HepG2 (cell line): ENCODE measurements at regions not wholly inside any gene's neighbourhood (a gene's known extent, or its start where the extent isn't known, plus 50 kb on each side); places are given as distances from the start of the nearest gene placed in this dataset.

Source experiments
- ATAC-seq: fragments of 200-7000 bp; cut with Tn5 transposase; 3 replicates; pipeline ENCODE4 v1.9.1; 2020; ENCODE audit warnings: mild to moderate bottlenecking, moderate library complexity
- BruUV-seq: library from RNA; stranded (reverse); fragments of 400-500 nt; replicated peaks from 2 replicates; lab custom pipeline; 2021; lab: Mats Ljungman, UMichigan
- CTCF ChIA-PET: fragments of 300-600 bp; formaldehyde crosslinking; extraction: SDS; loops from one replicate; lab custom pipeline; 2021; ENCODE audit warnings: low total read pairs, inconsistent platforms, low intra/inter-chr PET ratio; lab: Yijun Ruan, JAX
- POLR2A ChIA-PET: fragments of 350-600 bp; sonication (Branson Sonifier 250); formaldehyde crosslinking; loops from one replicate; lab custom pipeline; 2020; ENCODE audit warnings: antibody characterized with exemption, inconsistent platforms; lab: Yijun Ruan, JAX
- DNase-seq: peaks from one replicate; pipeline ENCODE4 v3.0.0-alpha.2; 2015; ENCODE audit warnings: low spot score
- FAIRE-seq: peaks from 3 replicates; lab custom pipeline; 2011; peaks lifted over from hg19 to GRCh38; lab: Jason Lieb, UNC
- H2AFZ ChIP-seq: one replicate; pipeline ENCODE4 v1.6.1; 2011; ENCODE audit warnings: low read length, inconsistent platforms
- H3K27ac ChIP-seq: fragments of 300-600 bp; 3 replicates; pipeline ENCODE4 v1.8.0; 2011; ENCODE audit warnings: mixed run types, mild to moderate bottlenecking, mixed read lengths, low read length, inconsistent platforms; ENCODE audit not compliant: insufficient read depth; ENCODE audit errors: extremely low read length
- H3K27me3 ChIP-seq, 2 experiments: fragments of 200-600 bp in 1 of 2; 2 replicates in 1 of 2; 3 replicates in 1 of 2; pipeline versions ENCODE4 v1.6.0 to v1.8.0; 2011; ENCODE audit warnings: low read length in 2 of 2, mild to moderate bottlenecking in 2 of 2, moderate library complexity in 2 of 2, inconsistent platforms in 1 of 2; ENCODE audit not compliant: insufficient read depth in 2 of 2, control insufficient read depth in 1 of 2
- H3K36me3 ChIP-seq, 2 experiments: fragments of 200-600 bp in 1 of 2; replicated peaks in 1 of 2; 2 replicates in 1 of 2; 3 replicates in 1 of 2; pipeline versions ENCODE4 v1.5.1 to v1.8.0; 2011; ENCODE audit warnings: low read length in 2 of 2, inconsistent platforms in 1 of 2; ENCODE audit not compliant: insufficient read depth in 2 of 2, control insufficient read depth in 1 of 2
- H3K4me1 ChIP-seq: 2 replicates; pipeline ENCODE4 v1.5.1; 2012; ENCODE audit warnings: low read length, inconsistent platforms; ENCODE audit not compliant: insufficient read depth
- H3K4me2 ChIP-seq: 2 replicates; pipeline ENCODE4 v1.6.0; 2011; ENCODE audit warnings: low read depth, low read length, inconsistent platforms
- H3K4me3 ChIP-seq, 3 experiments: fragments of 200-600 bp in 1 of 3; sonication (generic), shearing (Covaris generic) in 1 of 3; replicated peaks in 1 of 3; 2 replicates each; pipeline ENCODE4 v1.5.1; 2011 to 2016; ENCODE audit warnings: low read length in 3 of 3, inconsistent platforms in 2 of 3, low read depth in 2 of 3, mild to moderate bottlenecking in 2 of 3, control low read depth in 1 of 3, mixed read lengths in 1 of 3; ENCODE audit not compliant: insufficient read depth in 1 of 3
- H3K79me2 ChIP-seq: one replicate; pipeline ENCODE4 v1.6.1; 2011; ENCODE audit warnings: low read length, inconsistent platforms; ENCODE audit not compliant: insufficient read depth
- H3K9ac ChIP-seq: 2 replicates; pipeline ENCODE4 v1.6.0; 2011; ENCODE audit warnings: mild to moderate bottlenecking, low read depth, low read length, inconsistent platforms; ENCODE audit not compliant: insufficient read depth
- H3K9me3 ChIP-seq: 2 replicates; pipeline ENCODE4 v1.5.1; 2012; ENCODE audit warnings: mild to moderate bottlenecking, low read length
- H4K20me1 ChIP-seq: 2 replicates; pipeline ENCODE4 v1.6.0; 2011; ENCODE audit warnings: inconsistent platforms, mild to moderate bottlenecking, low read length, moderate library complexity; ENCODE audit not compliant: insufficient read depth
- ATF7 ChIP-seq, 2 experiments: fragments of 450-650 bp in 1 of 2; sonication (generic) in 1 of 2; formaldehyde crosslinking in 1 of 2; IDR thresholded peaks; 2 replicates each; pipeline versions ENCODE4 v1.4.0 to v1.6.1; 2016 to 2020; ENCODE audit warnings: antibody characterized with exemption in 1 of 2, mild to moderate bottlenecking in 1 of 2, missing genetic modification reagents in 1 of 2
- E2F1 ChIP-seq: sonication (generic); formaldehyde crosslinking; IDR thresholded peaks from 2 replicates; pipeline ENCODE4 v1.5.0; 2020; ENCODE audit warnings: missing genetic modification reagents
- FOSL1 ChIP-seq: sonication (generic); formaldehyde crosslinking; IDR thresholded peaks from 2 replicates; pipeline ENCODE4 v1.9.0; 2021; ENCODE audit warnings: missing genetic modification reagents, borderline replicate concordance
- FOSL2 ChIP-seq: sonication (generic); formaldehyde crosslinking; IDR thresholded peaks from 2 replicates; pipeline ENCODE4 v1.4.0; 2020; ENCODE audit warnings: missing genetic modification reagents
- HDAC6 ChIP-seq: fragments of 200-600 bp; sonication (generic); IDR thresholded peaks from 2 replicates; pipeline ENCODE4 v1.7.0; 2017; ENCODE audit warnings: mild to moderate bottlenecking, antibody characterized with exemption, low read length, low read depth
- KLF12 ChIP-seq: sonication (generic); formaldehyde crosslinking; IDR thresholded peaks from 2 replicates; pipeline ENCODE4 v1.4.0; 2020; ENCODE audit warnings: missing genetic modification reagents, borderline replicate concordance
- TAF1 ChIP-seq: sonication (generic); formaldehyde crosslinking; IDR thresholded peaks from 2 replicates; pipeline ENCODE4 v1.4.0; 2020; ENCODE audit warnings: missing genetic modification reagents
- TEAD3 ChIP-seq: optimal IDR thresholded peaks from 2 replicates; pipeline ENCODE3; 2016; ENCODE audit warnings: borderline replicate concordance
- TFDP1 ChIP-seq: IDR thresholded peaks from 2 replicates; pipeline ENCODE4 v1.6.1; 2016; ENCODE audit warnings: missing compliant biosample characterization, missing genetic modification reagents, borderline replicate concordance
- ZFX ChIP-seq: sonication (generic); formaldehyde crosslinking; IDR thresholded peaks from 2 replicates; pipeline ENCODE4 v1.4.0; 2020; ENCODE audit warnings: mild to moderate bottlenecking, low read depth, missing genetic modification reagents, moderate library complexity
- ZMYM4 ChIP-seq: sonication (generic); formaldehyde crosslinking; IDR thresholded peaks from 2 replicates; pipeline ENCODE4 v1.8.1; 2023; ENCODE audit warnings: mild to moderate bottlenecking, missing genetic modification reagents
- ZNF10 ChIP-seq: sonication (generic); formaldehyde crosslinking; IDR thresholded peaks from 2 replicates; pipeline ENCODE4 v1.4.0; 2020; ENCODE audit warnings: mild to moderate bottlenecking, low read depth, missing genetic modification reagents, borderline replicate concordance
- ZNF589 ChIP-seq: sonication (generic); formaldehyde crosslinking; conservative IDR thresholded peaks from 2 replicates; pipeline ENCODE4 v1.8.0; 2022; ENCODE audit warnings: mild to moderate bottlenecking, moderate library complexity, missing genetic modification reagents
- ZNF749 ChIP-seq: sonication (generic); formaldehyde crosslinking; IDR thresholded peaks from 2 replicates; pipeline ENCODE4 v1.8.0; 2022; ENCODE audit warnings: mild to moderate bottlenecking, missing genetic modification reagents, moderate library complexity, borderline replicate concordance
- WGBS: methylation state at CpG from one replicate; pipeline ENCODE4 v1.1.6; 2017; ENCODE audit warnings: low lambda C conversion rate; 5-methylcytosine and 5-hydroxymethylcytosine counted together
- in situ Hi-C: cut with HindIII; loops from 2 replicates; pipeline ENCODE4 v1.10.0; 2017; ENCODE audit warnings: low pct_unique_long_range_greater_than_20kb; ENCODE audit not compliant: extremely low pct_ligation_motif_present
- intact Hi-C: fragments of 100-400 bp; cut with micrococcal nuclease; formaldehyde crosslinking; loops from one replicate; pipeline ENCODE4 v1.10.0; 2022; ENCODE audit not compliant: unreplicated experiment

- H3K9ac ChIP-seq = no peak overlapping the region
- no peaks in the 10 kb centered on the region for H4K20me1 ChIP-seq
- TF ChIP-seq ZNF589 (no peak), HDAC6 (no peak), ZFX (no peak), TEAD3 (CRISPR knock-in tag) (peak; percentile 26), FOSL1 (CRISPR knock-in tag) (peak; percentile 28; the same call in 1 of the 2 replicates), ZNF10 (CRISPR knock-in tag) (no peak), FOSL2 (peak; percentile 84)
- H3K27ac ChIP-seq = no peak overlapping the region
- no peaks in the 10 kb centered on the region; a peak in 1 of 5 replicates for H3K27me3 ChIP-seq
- ATAC-seq (peak; percentile 60; the same call in 2 of the 3 replicates), FAIRE-seq (no peak), DNase-seq (peak; percentile 54)
- in situ Hi-C loops = loop anchor here (25.0 kb wide), 1 partner anchor 402 kb away; no protein-coding TSS in a partner anchor
- no peak overlapping the region for H3K4me3 ChIP-seq
- ChIA-PET CTCF (no interaction called here), POLR2A (no interaction called here)
- intact Hi-C loops = no loop called here
- no peak overlapping the region for H3K4me2 ChIP-seq
- BruUV-seq = no TSS peak
- H3K4me1 ChIP-seq = 0 out of 2 replicates have a peak, but pooled peaks cover 6% of the 10 kb centered on the region
- no peaks in the 10 kb centered on the region for H3K79me2 ChIP-seq
- no peak overlapping the region for H2AFZ ChIP-seq
- H3K9me3 ChIP-seq = no peaks in the 10 kb centered on the region
- no peaks in the 10 kb centered on the region for H3K36me3 ChIP-seq
These were observed 123.1 kb upstream of the GPM6A start for GRCh38 chr4:175935016-175935661.

- no TSS peak for BruUV-seq
- Histone ChIP-seq H3K4me3 (no peak overlapping the region), H4K20me1 (no peaks in the 10 kb centered on the region), H3K27me3 (no peaks in the 10 kb centered on the region), H3K27ac (no peak overlapping the region), H3K36me3 (no peaks in the 10 kb centered on the region), H3K9ac (no peak overlapping the region), H3K4me1 (no peaks in the 10 kb centered on the region), H3K79me2 (no peaks in the 10 kb centered on the region), H3K9me3 (no peaks in the 10 kb centered on the region), H2AFZ (no peak overlapping the region), H3K4me2 (no peak overlapping the region)
- intact Hi-C loops (no loop called here), in situ Hi-C loops (loop anchor here (25.0 kb wide), 1 partner anchor 393 kb away; no protein-coding TSS in a partner anchor)
- no peak for DNase-seq
- 15% methylated on average over 10 of the region's 10 CpGs for WGBS
- FAIRE-seq = no peak
- ATAC-seq = no peak
- ChIA-PET POLR2A (no interaction called here), CTCF (no interaction called here)
- TF ChIP-seq ZNF749 (no peak), KLF12 (no peak), TFDP1 (CRISPR knock-in tag) (no peak), ATF7 (IDR thresholded peaks at IDR 0.05) (no peak), ATF7 (CRISPR knock-in tag; IDR thresholded peaks at IDR 0.05) (no peak), TAF1 (no peak), E2F1 (CRISPR knock-in tag) (no peak), ZMYM4 (no peak)
These were observed 121.3 kb upstream of the WDR17 start for GRCh38 chr4:175944126-175944910.
